ENCODE measurements at regions not wholly inside any gene's neighbourhood (a gene's known extent, or its start where the extent isn't known, plus 50 kb on each side); places are given as distances from the start of the nearest gene placed in this dataset.

GRCh38 chr1:31507676-31508530 is 68.4 kb upstream of the TINAGL1 start:
- TF ChIP-seq CTCF (IDR thresholded peaks at IDR 0.05) (no peak), SIN3A (IDR thresholded peaks at IDR 0.05; ENCODE audit: borderline replicate concordance, insufficient read depth, low read depth, low read length) (no peak)

Measured in Panc1 (cell line).